Small intestine (tissue), 7 donors: ENCODE measurements at regions not wholly inside any gene's neighbourhood (a gene's known extent, or its start where the extent isn't known, plus 50 kb on each side); places are given as distances from the start of the nearest gene placed in this dataset.

Source experiments
- DNase-seq, 2 donors: peaks; one replicate each; pipeline versions ENCODE4 v3.0.0 to v3.0.0-alpha.2; 2013
- FAIRE-seq: peaks from 2 replicates; lab custom pipeline; 2012; peaks lifted over from hg19 to GRCh38; lab: Jason Lieb, UNC
- H3K27ac ChIP-seq, 3 donors: one replicate each; pipeline ENCODE4 v1.5.1; 2013; ENCODE audit warnings: low read length in 2 of 3, mild to moderate bottlenecking in 2 of 3, control low read depth in 1 of 3, inconsistent platforms in 1 of 3, low read depth in 1 of 3, moderate library complexity in 1 of 3
- H3K27me3 ChIP-seq, 3 donors: one replicate each; pipeline ENCODE4 v1.6.1; 2013; ENCODE audit warnings: low read length in 3 of 3, inconsistent platforms in 1 of 3; ENCODE audit not compliant: control insufficient read depth in 3 of 3, insufficient read depth in 3 of 3
- H3K36me3 ChIP-seq, 3 donors: one replicate each; pipeline ENCODE4 v1.6.1; 2013; ENCODE audit warnings: low read length in 3 of 3, inconsistent platforms in 1 of 3, low read depth in 1 of 3, mild to moderate bottlenecking in 1 of 3, moderate library complexity in 1 of 3; ENCODE audit not compliant: control insufficient read depth in 3 of 3, insufficient read depth in 2 of 3
- H3K4me1 ChIP-seq, 3 donors: one replicate each; pipeline ENCODE4 v1.6.1; 2013; ENCODE audit warnings: low read length in 2 of 3, inconsistent platforms in 1 of 3, low read depth in 1 of 3, mild to moderate bottlenecking in 1 of 3, moderate library complexity in 1 of 3; ENCODE audit not compliant: control insufficient read depth in 3 of 3, insufficient read depth in 2 of 3
- H3K4me3 ChIP-seq, 3 donors: one replicate each; pipeline ENCODE4 v1.5.1; 2013; ENCODE audit warnings: low read length in 3 of 3, control low read depth in 1 of 3, inconsistent platforms in 1 of 3, low read depth in 1 of 3, mild to moderate bottlenecking in 1 of 3, moderate library complexity in 1 of 3
- H3K9me3 ChIP-seq, 2 donors: one replicate each; pipeline ENCODE4 v1.6.1; 2013; ENCODE audit warnings: low read depth in 1 of 2, low read length in 1 of 2; ENCODE audit not compliant: control insufficient read depth in 2 of 2, insufficient read depth in 1 of 2
- WGBS, 3 donors: extraction: QIAGEN DNeasy Blood & Tissue Kit; methylation state at CpG; one replicate each; pipeline ENCODE4 v1.1.7; 2013; 5-methylcytosine and 5-hydroxymethylcytosine counted together
- donor health status: healthy with polysubstance abuse.
- donor health status: control.
- donor health status: control.
- donor health status: Bipolar disorder and iron deficiency.
- donor health status: healthy.

DNA sequence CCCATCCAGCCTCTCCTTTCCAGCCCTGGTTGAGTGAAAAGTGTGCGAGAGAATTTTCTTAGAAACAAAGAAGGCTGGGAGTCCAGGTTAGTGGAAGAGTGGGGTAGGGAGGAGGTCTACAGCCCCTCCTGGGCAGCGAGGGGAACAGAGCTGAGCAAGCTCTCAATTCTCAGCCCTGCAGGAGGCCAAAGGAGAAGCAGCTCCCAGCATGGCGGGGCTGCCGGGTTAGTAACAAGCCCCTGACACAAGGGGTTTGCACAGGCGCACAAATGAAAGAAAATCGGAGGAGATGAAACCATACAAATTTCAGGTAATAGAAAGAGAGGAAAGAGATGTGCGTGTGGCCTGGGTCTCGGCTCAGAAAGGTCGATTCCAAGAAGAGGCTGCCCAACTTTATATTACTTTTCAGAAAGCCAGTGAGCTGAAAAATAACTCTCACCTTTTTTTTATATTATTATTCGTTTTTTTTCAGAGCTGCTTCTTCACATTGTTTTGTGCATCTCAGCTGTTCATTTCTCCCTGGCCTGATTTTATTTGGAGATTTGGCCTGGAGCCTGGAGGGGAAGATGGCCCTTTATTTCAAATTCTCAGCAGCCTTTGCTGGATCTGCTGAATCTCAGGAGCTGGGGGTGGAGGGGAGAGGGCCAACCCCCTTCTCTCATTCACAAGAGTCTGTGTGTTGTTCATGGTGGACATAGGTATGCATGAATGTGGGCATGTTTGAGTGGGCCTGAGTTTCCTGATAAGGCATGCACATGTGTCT, 583.2 kb downstream of the BUD13 start:
- Histone ChIP-seq H3K9me3 (no peaks in the 10 kb centered on the region), H3K27me3 (peaks cover 0 to 7% (median 4%) of the 10 kb centered on the region in 3 donors), H3K27ac (no peak overlapping the region), H3K4me3 (no peak overlapping the region), H3K36me3 (no peaks in the 10 kb centered on the region), H3K4me1 (peaks cover 0 to 6% (median 4%) of the 10 kb centered on the region in 3 donors)
- FAIRE-seq (no peak), DNase-seq (no peak)
- 69 to 72% (median 70%) methylated on average over 10 of the region's 10 CpGs for WGBS, 3 donors

DNA sequence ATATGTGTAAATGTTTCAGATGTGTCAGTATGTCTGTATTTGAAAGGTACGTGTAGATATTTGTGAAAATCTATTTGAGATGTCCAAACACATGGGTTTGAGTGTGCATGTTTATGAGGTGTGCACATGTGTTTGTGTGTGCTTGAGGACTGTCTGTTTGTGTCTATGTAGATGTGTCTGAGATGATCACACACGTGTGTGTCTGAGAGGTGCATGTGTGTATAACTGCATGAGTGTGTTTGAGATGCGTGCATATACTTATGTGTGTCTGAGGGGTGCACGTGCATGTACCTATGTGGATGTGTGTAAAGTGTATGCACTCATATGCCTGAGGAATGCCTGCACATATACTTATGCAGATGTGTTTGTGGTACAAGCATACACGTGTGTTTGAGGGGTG, 584.4 kb downstream of the BUD13 start:
- no peak for DNase-seq
- H3K36me3 ChIP-seq, result no peaks in the 10 kb centered on the region
- H3K27ac ChIP-seq, result no peak overlapping the region
- no peak overlapping the region for H3K4me3 ChIP-seq
- no peak for FAIRE-seq
- WGBS, 3 donors, result 85 to 87% (median 86%) methylated on average over 5 of the region's 5 CpGs
- no peaks in the 10 kb centered on the region for H3K9me3 ChIP-seq
- peaks cover 0 to 7% (median 4%) of the 10 kb centered on the region in 3 donors for H3K27me3 ChIP-seq
- H3K4me1 ChIP-seq, result peaks cover 0 to 4% (median 0%) of the 10 kb centered on the region in 3 donors

DNA sequence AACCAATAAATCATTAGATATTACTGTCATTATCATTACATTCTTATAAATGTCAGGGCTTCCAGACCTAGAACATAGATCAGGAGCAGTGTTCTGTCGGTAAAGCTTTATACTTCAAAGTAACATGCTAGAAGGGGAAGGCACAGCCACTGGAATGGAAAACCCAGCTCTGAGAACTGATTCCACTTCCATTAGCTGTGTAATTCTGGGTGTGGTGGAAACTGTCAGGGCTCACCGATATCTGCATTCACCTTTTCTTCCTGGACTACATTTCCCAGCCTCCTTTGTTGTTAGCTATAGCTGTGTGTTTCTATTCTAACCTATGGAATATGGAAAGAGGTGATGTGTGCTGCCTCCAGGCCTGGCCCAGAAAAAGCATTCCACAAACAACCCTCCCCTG, 585.8 kb downstream of the BUD13 start:
- Histone ChIP-seq H3K4me1 (no peaks in the 10 kb centered on the region), H3K36me3 (no peaks in the 10 kb centered on the region), H3K9me3 (no peaks in the 10 kb centered on the region), H3K27me3 (peaks cover 0 to 3% (median 0%) of the 10 kb centered on the region in 3 donors), H3K27ac (no peak overlapping the region), H3K4me3 (no peak overlapping the region)
- FAIRE-seq, result no peak
- WGBS, 3 donors, result 18 to 61% (median 26%) methylated on average over 2 of the region's 2 CpGs
- DNase-seq, result peak; percentile 44 to 51

DNA sequence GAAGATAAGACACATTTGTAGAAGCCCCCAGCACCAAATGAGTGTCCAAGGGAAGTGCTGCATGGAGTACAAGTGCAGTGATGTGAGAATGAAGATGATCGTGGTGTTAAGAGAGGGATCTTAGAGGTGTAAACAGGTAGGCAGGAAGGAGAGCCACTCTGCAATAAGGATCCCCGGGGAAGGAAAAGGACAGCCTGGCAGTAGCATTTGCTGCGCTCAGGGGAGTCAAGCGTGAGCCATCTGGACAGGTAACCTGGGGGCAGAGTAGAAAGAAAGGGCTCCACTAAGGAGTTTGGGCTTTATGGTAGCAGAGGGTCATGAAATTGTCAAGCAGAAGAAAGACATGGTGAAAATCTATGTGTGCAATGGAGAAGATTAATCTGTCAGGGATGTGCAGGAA, 587.2 kb downstream of the BUD13 start:
- H3K27ac ChIP-seq, result no peak overlapping the region
- no peaks in the 10 kb centered on the region for H3K4me1 ChIP-seq
- no peaks in the 10 kb centered on the region for H3K9me3 ChIP-seq
- DNase-seq (no peak), FAIRE-seq (no peak)
- WGBS, 3 donors, result 84 to 92% (median 89%) methylated on average over 4 of the region's 4 CpGs
- H3K4me3 ChIP-seq, result no peak overlapping the region
- no peaks in the 10 kb centered on the region for H3K36me3 ChIP-seq
- peaks cover 0 to 3% (median 0%) of the 10 kb centered on the region in 3 donors for H3K27me3 ChIP-seq

DNA sequence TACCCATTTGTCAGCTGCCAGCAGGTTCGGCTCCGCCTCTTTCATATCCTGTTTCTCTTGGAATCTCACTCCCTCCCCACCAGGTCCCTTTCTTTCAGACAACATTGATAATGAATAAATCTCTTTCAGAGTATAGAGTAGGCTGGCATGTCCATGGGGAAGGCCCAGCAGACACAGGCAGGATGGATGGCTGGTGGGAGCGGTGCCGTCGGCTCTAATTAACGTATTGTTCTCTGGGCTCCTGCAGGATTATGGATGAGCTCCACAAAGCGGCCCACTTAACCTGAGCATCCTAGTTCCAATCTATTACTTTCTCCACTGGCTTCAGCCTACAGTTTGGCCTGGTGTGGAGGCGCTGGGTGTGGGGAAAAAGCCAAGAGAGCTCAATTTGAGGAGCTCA, 588.0 kb downstream of the BUD13 start:
- no peak overlapping the region for H3K4me3 ChIP-seq
- H3K27me3 ChIP-seq, result peaks cover 0 to 3% (median 0%) of the 10 kb centered on the region in 3 donors
- no peaks in the 10 kb centered on the region for H3K4me1 ChIP-seq
- FAIRE-seq (no peak), DNase-seq (no peak)
- H3K9me3 ChIP-seq, result no peaks in the 10 kb centered on the region
- no peak overlapping the region for H3K27ac ChIP-seq
- no peaks in the 10 kb centered on the region for H3K36me3 ChIP-seq
- 91 to 95% (median 95%) methylated on average over 8 of the region's 8 CpGs for WGBS, 3 donors

DNA sequence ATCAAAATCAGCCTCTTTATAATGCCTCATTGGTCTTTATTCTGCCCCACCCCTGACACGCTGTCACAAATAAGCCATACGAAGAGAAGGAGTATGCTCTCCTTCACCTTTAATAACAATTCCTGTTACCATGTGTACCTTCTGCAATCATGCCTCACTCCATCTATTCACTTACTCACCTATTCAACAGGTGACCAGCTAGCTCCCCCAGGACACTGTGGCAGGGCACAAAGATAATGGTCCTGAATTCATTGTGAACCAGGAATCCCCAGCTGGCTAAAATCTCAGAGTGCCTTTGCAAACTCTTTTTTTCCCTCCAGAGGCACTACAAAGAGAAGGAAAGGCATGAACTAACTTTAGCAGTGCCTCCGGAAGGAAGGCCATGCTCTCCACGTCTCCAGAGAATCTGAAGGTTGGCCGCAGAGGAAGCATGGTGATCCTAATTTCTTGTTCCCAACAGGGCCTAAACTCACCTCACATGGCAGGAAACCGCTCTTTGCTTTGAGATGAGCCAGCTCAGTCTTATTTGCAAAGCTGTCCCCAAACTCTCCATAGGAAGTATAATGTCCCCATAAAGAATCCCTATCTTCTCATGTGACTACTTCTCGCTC, 590.3 kb downstream of the BUD13 start:
- 82 to 93% (median 90%) methylated on average over 7 of the region's 7 CpGs for WGBS, 3 donors
- Histone ChIP-seq H3K27ac (no peak overlapping the region), H3K9me3 (no peaks in the 10 kb centered on the region), H3K4me1 (no peaks in the 10 kb centered on the region), H3K27me3 (peaks cover 0 to 3% (median 0%) of the 10 kb centered on the region in 3 donors), H3K4me3 (no peak overlapping the region), H3K36me3 (no peaks in the 10 kb centered on the region)
- no peak for FAIRE-seq
- no peak for DNase-seq

DNA sequence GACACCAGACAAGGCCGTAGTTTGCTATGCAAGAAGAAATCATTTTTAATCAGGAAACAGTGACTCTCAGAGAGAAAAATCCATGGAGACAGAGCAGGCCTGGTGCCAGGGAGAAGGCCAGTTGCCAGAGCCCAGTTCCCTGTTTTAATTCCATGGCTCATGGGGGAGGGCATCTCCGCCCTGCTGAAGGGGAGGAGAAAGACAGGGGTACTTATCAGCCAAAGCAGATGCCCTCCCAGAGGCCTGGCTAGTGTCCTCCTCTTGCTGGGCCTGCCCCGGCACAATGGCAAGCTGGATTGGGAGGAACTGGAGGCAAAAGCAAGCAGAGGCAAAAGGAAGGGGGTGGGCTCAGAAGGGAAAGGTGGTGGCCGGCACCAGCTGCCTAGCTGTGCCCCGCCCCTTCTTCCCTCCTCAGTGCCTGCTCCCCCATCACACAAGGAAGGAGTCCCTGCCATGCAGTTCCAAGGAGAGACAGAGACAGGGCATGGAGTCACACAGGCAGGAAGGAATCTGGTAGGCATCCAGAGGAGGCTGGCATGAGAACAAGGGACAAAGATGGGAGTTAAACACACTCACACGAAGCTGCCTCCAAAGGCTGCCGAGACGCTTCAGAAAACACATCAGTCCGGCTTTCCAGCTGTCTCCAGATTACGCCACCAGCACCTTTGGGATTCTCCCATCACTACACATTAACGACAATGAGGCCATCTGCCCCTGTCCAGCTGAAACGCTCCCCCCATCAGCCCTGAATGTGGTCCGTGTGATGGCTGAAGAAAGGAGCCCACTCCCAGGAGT, 591.8 kb downstream of the BUD13 start:
- DNase-seq (no peak), FAIRE-seq (no peak)
- no peaks in the 10 kb centered on the region for H3K4me1 ChIP-seq
- H3K36me3 ChIP-seq, result no peaks in the 10 kb centered on the region
- H3K27ac ChIP-seq, result no peak overlapping the region
- H3K9me3 ChIP-seq, result no peaks in the 10 kb centered on the region
- WGBS, 3 donors, result 72 to 79% (median 78%) methylated on average over 13 of the region's 13 CpGs
- peaks cover 0 to 3% (median 0%) of the 10 kb centered on the region in 3 donors for H3K27me3 ChIP-seq
- H3K4me3 ChIP-seq, result no peak overlapping the region

DNA sequence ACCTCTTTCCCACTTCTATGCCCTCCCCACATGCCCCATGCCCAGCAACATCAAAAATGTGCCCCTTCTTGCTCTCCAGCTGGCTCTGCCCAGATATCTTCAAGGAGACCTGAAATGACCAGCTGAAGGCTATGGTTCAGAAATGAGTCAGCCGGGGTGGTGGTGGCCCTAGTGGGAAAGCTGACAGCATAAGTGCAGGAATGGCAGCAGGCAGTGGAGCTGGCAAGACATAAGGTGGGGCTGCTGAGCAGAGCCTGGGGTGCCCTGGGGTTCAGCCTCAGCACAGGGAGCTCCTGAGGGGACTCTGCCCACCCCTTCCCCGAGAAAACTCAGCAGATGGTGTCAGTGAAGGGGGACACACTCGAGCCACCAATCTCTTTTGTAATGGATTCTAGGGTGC, 593.4 kb downstream of the BUD13 start:
- 43 to 85% (median 67%) methylated on average over 3 of the region's 3 CpGs for WGBS, 3 donors

More for the DNA sequence above, 593.4 kb downstream of the BUD13 start:
- DNase-seq, result no peak
- H3K4me3 ChIP-seq, result no peak overlapping the region
- H3K36me3 ChIP-seq, result no peaks in the 10 kb centered on the region
- no peaks in the 10 kb centered on the region for H3K27me3 ChIP-seq
- no peaks in the 10 kb centered on the region for H3K4me1 ChIP-seq
- H3K27ac ChIP-seq, result no peak overlapping the region
- H3K9me3 ChIP-seq, result no peaks in the 10 kb centered on the region
- no peak for FAIRE-seq
